A549 (cell line): ENCODE measurements at regions not wholly inside any gene's neighbourhood (a gene's known extent, or its start where the extent isn't known, plus 50 kb on each side); places are given as distances from the start of the nearest gene placed in this dataset.
A peak's percentile ranks its signal among the peaks of the same experiment; 100 is the strongest.

Source experiments
- ATAC-seq, 2 experiments: fragments of 200-7000 bp in 1 of 2; fragments of >200 bp in 1 of 2; cut with Nextera tagmentation in 1 of 2; cut with Tn5 transposase in 1 of 2; 3 replicates each; pipeline versions ENCODE4 v1.8.0 to v1.9.1; 2018 to 2020; ENCODE audit warnings: mild to moderate bottlenecking in 1 of 2, moderate library complexity in 1 of 2
- CTCF ChIA-PET: fragments of 300-600 bp; sonication (Branson Sonifier 250); formaldehyde crosslinking; extraction: SDS; loops from one replicate; lab custom pipeline; 2021; ENCODE audit warnings: antibody characterized with exemption, inconsistent platforms; lab: Yijun Ruan, JAX
- POLR2A ChIA-PET: fragments of 350-600 bp; formaldehyde crosslinking; extraction: SDS; loops from one replicate; lab custom pipeline; 2021; ENCODE audit warnings: antibody characterized with exemption, inconsistent platforms; lab: Yijun Ruan, JAX
- DNase-seq, 2 experiments: peaks; one replicate each; pipeline versions ENCODE4 v3.0.0 to v3.0.0-alpha.2; 2011 to 2016; ENCODE audit warnings: low read depth in 1 of 2, low spot score in 1 of 2
- FAIRE-seq: peaks from 2 replicates; lab custom pipeline; 2011; peaks lifted over from hg19 to GRCh38; lab: Jason Lieb, UNC
- H3K27ac ChIP-seq, 2 experiments: fragments of >200 bp; sonication (Bioruptor Twin); formaldehyde crosslinking; 3 replicates each; pipeline ENCODE4 v1.5.1; 2016 to 2017
- H3K4me1 ChIP-seq: fragments of >200 bp; sonication (Bioruptor Twin); formaldehyde crosslinking; 3 replicates; pipeline ENCODE4 v1.6.1; 2016
- H3K4me2 ChIP-seq: fragments of >200 bp; sonication (Bioruptor Twin); formaldehyde crosslinking; 3 replicates; pipeline ENCODE4 v1.6.1; 2016
- H3K4me3 ChIP-seq: fragments of >200 bp; sonication (Bioruptor Twin); formaldehyde crosslinking; 3 replicates; pipeline ENCODE4 v1.5.1; 2016
- H3K9me3 ChIP-seq: fragments of >200 bp; sonication (Bioruptor Twin); formaldehyde crosslinking; 3 replicates; pipeline ENCODE4 v1.6.1; 2016
- BCL3 ChIP-seq: fragments of >200 bp; sonication (Bioruptor Twin); formaldehyde crosslinking; IDR thresholded peaks from 3 replicates; pipeline ENCODE4 v1.6.1; 2016
- BHLHE40 ChIP-seq: IDR thresholded peaks from 2 replicates; pipeline ENCODE4 v1.6.1; 2012; ENCODE audit warnings: low read depth, low read length, inconsistent platforms
- CBX2 ChIP-seq: fragments of 200-600 bp; sonication (generic); IDR thresholded peaks from 2 replicates; pipeline ENCODE4 v1.6.1; 2016; ENCODE audit warnings: low read depth, mild to moderate bottlenecking, borderline replicate concordance
- CEBPB ChIP-seq, 2 experiments: fragments of >200 bp in 1 of 2; sonication (Bioruptor Twin) in 1 of 2; formaldehyde crosslinking in 1 of 2; IDR thresholded peaks; 2 replicates each; pipeline ENCODE4 v1.6.1; 2012 to 2016
- CTCF ChIP-seq: fragments of >200 bp; sonication (Bioruptor Twin); formaldehyde crosslinking; IDR thresholded peaks from 3 replicates; pipeline ENCODE4 v1.5.1; 2016
- E2F6 ChIP-seq: IDR thresholded peaks from 2 replicates; pipeline ENCODE4 v1.6.1; 2012; ENCODE audit warnings: low read depth, borderline replicate concordance
- EHF ChIP-seq: fragments of 250-450 bp; sonication (Bioruptor Pico); IDR thresholded peaks from 2 replicates; pipeline ENCODE4 v1.5.0; 2020; ENCODE audit warnings: mild to moderate bottlenecking
- EHMT2 ChIP-seq: fragments of 200-600 bp; sonication (generic); IDR thresholded peaks from 2 replicates; pipeline ENCODE4 v1.6.1; 2016; ENCODE audit warnings: antibody characterized with exemption, low read depth, mild to moderate bottlenecking, moderate library complexity
- FOSB ChIP-seq: fragments of 250-450 bp; sonication (Bioruptor Pico); IDR thresholded peaks from 2 replicates; pipeline ENCODE4 v1.5.0; 2020; ENCODE audit warnings: mild to moderate bottlenecking, moderate library complexity
- FOSL2 ChIP-seq, 2 experiments: fragments of 450-650 bp in 1 of 2; fragments of >200 bp in 1 of 2; sonication (Bioruptor Twin) in 1 of 2; formaldehyde crosslinking; IDR thresholded peaks; 2 replicates each; pipeline versions ENCODE4 v1.5.0 to v1.6.1; 2016 to 2020; ENCODE audit warnings: mild to moderate bottlenecking in 1 of 2, moderate library complexity in 1 of 2
- HEYL ChIP-seq: fragments of 250-450 bp; sonication (Bioruptor Pico); IDR thresholded peaks from 2 replicates; pipeline ENCODE4 v1.8.0; 2021; ENCODE audit warnings: mild to moderate bottlenecking, moderate library complexity
- HMGXB4 ChIP-seq: fragments of 250-450 bp; sonication (Bioruptor Pico); IDR thresholded peaks from 2 replicates; pipeline ENCODE4 v1.5.0; 2021; ENCODE audit warnings: mild to moderate bottlenecking, moderate library complexity, borderline replicate concordance
- HOXA7 ChIP-seq: fragments of 250-450 bp; sonication (Bioruptor Pico); IDR thresholded peaks from 2 replicates; pipeline ENCODE4 v1.5.0; 2020; ENCODE audit warnings: mild to moderate bottlenecking, moderate library complexity
- HOXB5 ChIP-seq: fragments of 250-450 bp; sonication (Bioruptor Pico); IDR thresholded peaks from 2 replicates; pipeline ENCODE4 v1.5.0; 2020; ENCODE audit warnings: mild to moderate bottlenecking, moderate library complexity
- JUNB ChIP-seq: fragments of >200 bp; sonication (Bioruptor Twin); formaldehyde crosslinking; IDR thresholded peaks from 2 replicates; pipeline ENCODE4 v1.6.1; 2016
- KDM5A ChIP-seq: fragments of 200-600 bp; sonication (generic); IDR thresholded peaks from 2 replicates; pipeline ENCODE4 v1.6.1; 2016; ENCODE audit warnings: antibody characterized with exemption, mild to moderate bottlenecking
- MAZ ChIP-seq: fragments of 150-350 bp; IDR thresholded peaks from 2 replicates; pipeline ENCODE4 v1.6.1; 2014; ENCODE audit warnings: antibody characterized with exemption, low read depth, low read length, borderline replicate concordance
- NFE2L2 ChIP-seq: fragments of 150-350 bp; conservative IDR thresholded peaks from 2 replicates; pipeline ENCODE4 v1.6.1; 2014; ENCODE audit warnings: low read length
- NPAS2 ChIP-seq: fragments of 250-450 bp; sonication (Bioruptor Pico); IDR thresholded peaks from 2 replicates; pipeline ENCODE4 v1.8.0; 2022; ENCODE audit warnings: mild to moderate bottlenecking, moderate library complexity, borderline replicate concordance
- NR3C1 ChIP-seq: fragments of >200 bp; sonication (Bioruptor Twin); formaldehyde crosslinking; IDR thresholded peaks from 3 replicates; pipeline ENCODE4 v1.6.1; 2017
- POLR2A ChIP-seq: IDR thresholded peaks from 2 replicates; pipeline ENCODE4 v1.6.1; 2012; ENCODE audit warnings: mild to moderate bottlenecking, low read length
- POLR2AphosphoS2 ChIP-seq: conservative IDR thresholded peaks from 2 replicates; pipeline ENCODE4 v1.6.1; 2012; ENCODE audit warnings: low read length, improper control_type of control experiment, inconsistent platforms
- RAD21 ChIP-seq, 2 experiments: fragments of >200 bp in 1 of 2; sonication (Bioruptor Twin) in 1 of 2; formaldehyde crosslinking in 1 of 2; IDR thresholded peaks in 1 of 2; conservative IDR thresholded peaks in 1 of 2; 2 replicates in 1 of 2; 3 replicates in 1 of 2; pipeline ENCODE4 v1.6.1; 2012 to 2018; ENCODE audit warnings: inconsistent platforms in 1 of 2
- RCOR1 ChIP-seq: fragments of 150-350 bp; IDR thresholded peaks from 2 replicates; pipeline ENCODE4 v1.6.1; 2014; ENCODE audit warnings: antibody characterized with exemption, low read length, low read depth
- RNF2 ChIP-seq: fragments of 200-600 bp; sonication (generic); IDR thresholded peaks from 2 replicates; pipeline ENCODE4 v1.6.1; 2016; ENCODE audit warnings: low read depth, mild to moderate bottlenecking, antibody characterized with exemption, moderate library complexity, borderline replicate concordance
- SREBF2 ChIP-seq: fragments of 450-650 bp; IDR thresholded peaks from 2 replicates; pipeline ENCODE4 v1.6.1; 2014; ENCODE audit warnings: mild to moderate bottlenecking, moderate library complexity
- ZC3H11A ChIP-seq: fragments of 450-650 bp; IDR thresholded peaks from 2 replicates; pipeline ENCODE4 v1.6.1; 2014; ENCODE audit warnings: antibody characterized with exemption, mild to moderate bottlenecking
- WGBS: methylation state at CpG from one replicate; pipeline ENCODE4 v1.1.6; 2017; ENCODE audit errors: missing lambda C conversion rate; 5-methylcytosine and 5-hydroxymethylcytosine counted together

- H3K27ac ChIP-seq: no peak overlapping the region
- no peak for TF ChIP-seq RAD21 (conservative IDR thresholded peaks at IDR 0.05 in 1 of 2, IDR thresholded peaks at IDR 0.05 in 1 of 2)
- no peak for TF ChIP-seq POLR2A
- TF ChIP-seq NFE2L2: no peak
- TF ChIP-seq CBX2: no peak
- no peak for TF ChIP-seq HMGXB4 (CRISPR knock-in tag)
- no peak for TF ChIP-seq FOSL2 (IDR thresholded peaks at IDR 0.05)
- peak; percentile 62; the same call in 1 of the 2 replicates for TF ChIP-seq FOSL2 (CRISPR knock-in tag; IDR thresholded peaks at IDR 0.05)
- CTCF ChIA-PET: interaction anchor here (1.2 kb wide), 1 partner anchor 9 kb away, joined by 3 read pairs; no protein-coding TSS in a partner anchor
- H3K9me3 ChIP-seq: no peaks in the 10 kb centered on the region
- no peak for FAIRE-seq
- POLR2A ChIA-PET: no interaction called here
- no peak overlapping the region for H3K4me3 ChIP-seq
- WGBS: 26% methylated on average over 2 of the region's 2 CpGs
- DNase-seq: no peak
- no peaks in the 10 kb centered on the region for H3K4me1 ChIP-seq
- no peak overlapping the region for H3K4me2 ChIP-seq
- no peak for ATAC-seq
These were observed 61.0 kb upstream of the CDON start for GRCh38 chr11:126123686-126124085.

GRCh38 chr11:126122863-126123262 lies 60.2 kb upstream of the CDON start:
- Histone ChIP-seq H3K4me2 (no peak overlapping the region), H3K9me3 (no peaks in the 10 kb centered on the region), H3K4me3 (no peak overlapping the region), H3K27ac (no peak overlapping the region), H3K4me1 (no peaks in the 10 kb centered on the region)
- no peak for TF ChIP-seq BCL3
- no peak for TF ChIP-seq HOXA7 (CRISPR knock-in tag)
- no peak for TF ChIP-seq FOSB (CRISPR knock-in tag)
- TF ChIP-seq HMGXB4 (CRISPR knock-in tag): no peak
- TF ChIP-seq FOSL2 (IDR thresholded peaks at IDR 0.05): no peak
- no peak for TF ChIP-seq FOSL2 (CRISPR knock-in tag; IDR thresholded peaks at IDR 0.05)
- no peak for TF ChIP-seq E2F6
- TF ChIP-seq JUNB: no peak
- TF ChIP-seq CTCF: no peak
- TF ChIP-seq ZC3H11A: no peak
- ChIA-PET CTCF (no interaction called here), POLR2A (no interaction called here)
- WGBS: 68% methylated on average over 3 of the region's 3 CpGs
- FAIRE-seq (no peak), ATAC-seq (no peak), DNase-seq (no peak)

GRCh38 chr11:126121296-126121695 lies 58.6 kb upstream of the CDON start:
- no peak overlapping the region for H3K27ac ChIP-seq
- FAIRE-seq (no peak), ATAC-seq (no peak), DNase-seq (no peak)
- CTCF ChIA-PET: no interaction called here
- TF ChIP-seq NPAS2: no peak
- no peak for TF ChIP-seq RNF2
- TF ChIP-seq MAZ: no peak
- TF ChIP-seq E2F6: no peak
- no peak for TF ChIP-seq BHLHE40
- TF ChIP-seq EHMT2: no peak
- no peak for TF ChIP-seq NR3C1
- TF ChIP-seq HEYL (CRISPR knock-in tag): no peak
- TF ChIP-seq CEBPB (IDR thresholded peaks at IDR 0.05): no peak
- no peak for TF ChIP-seq POLR2AphosphoS2
- no peak for TF ChIP-seq HOXB5 (CRISPR knock-in tag)
- no peak for TF ChIP-seq RCOR1
- no peak for TF ChIP-seq KDM5A
- no peak for TF ChIP-seq SREBF2
- TF ChIP-seq EHF (CRISPR knock-in tag): no peak
- no peak for TF ChIP-seq RAD21 (conservative IDR thresholded peaks at IDR 0.05 in 1 of 2, IDR thresholded peaks at IDR 0.05 in 1 of 2)
- H3K4me1 ChIP-seq: peaks cover 4% of the 10 kb centered on the region
- H3K4me3 ChIP-seq: no peak overlapping the region
- 94% methylated on average over 1 of the region's 1 CpG for WGBS
- no peaks in the 10 kb centered on the region for H3K9me3 ChIP-seq
- POLR2A ChIA-PET: no interaction called here
- H3K4me2 ChIP-seq: no peak overlapping the region
